CD4-positive, alpha-beta T cell (primary cell): ENCODE measurements at regions not wholly inside any gene's neighbourhood (a gene's known extent, or its start where the extent isn't known, plus 50 kb on each side); places are given as distances from the start of the nearest gene placed in this dataset.
A peak's percentile ranks its signal among the peaks of the same experiment; 100 is the strongest.

Experiments used
- ATAC-seq: fragments of 200-7000 bp; cut with Tn5 transposase; one replicate; pipeline ENCODE4 v1.10.0; 2022; ENCODE audit warnings: mild to moderate bottlenecking; ENCODE audit not compliant: poor library complexity
- CTCF ChIA-PET: fragments of 350-600 bp; sonication (Branson Sonifier 250); formaldehyde crosslinking; loops from one replicate; lab custom pipeline; 2021; ENCODE audit warnings: antibody characterized with exemption, inconsistent platforms; lab: Charles Lee
- POLR2A ChIA-PET: fragments of 350-600 bp; sonication (Branson Sonifier 250); formaldehyde crosslinking; loops from one replicate; lab custom pipeline; 2021; ENCODE audit warnings: antibody characterized with exemption, inconsistent platforms; lab: Charles Lee
- DNase-seq, 14 experiments: peaks; one replicate each; pipeline ENCODE4 v3.0.0-alpha.2; 2013 to 2020; ENCODE audit warnings: mixed read lengths in 2 of 14
- H3K27ac ChIP-seq, 2 donors: one replicate each; pipeline versions ENCODE4 v1.5.1 to v1.7.0; 2013; ENCODE audit warnings: low read length in 2 of 2, low read depth in 1 of 2, mild to moderate bottlenecking in 1 of 2
- H3K27me3 ChIP-seq, 2 experiments: 1 replicate in 1 of 2; 2 replicates in 1 of 2; pipeline versions ENCODE4 v1.6.1 to v1.7.0; 2013; ENCODE audit warnings: low read length in 2 of 2, control low read depth in 1 of 2, mild to moderate bottlenecking in 1 of 2, moderate library complexity in 1 of 2; ENCODE audit not compliant: insufficient read depth in 2 of 2, control insufficient read depth in 1 of 2
- H3K36me3 ChIP-seq: one replicate; pipeline ENCODE4 v1.6.1; 2013; ENCODE audit warnings: low read length, control low read depth; ENCODE audit not compliant: insufficient read depth
- H3K4me1 ChIP-seq: one replicate; pipeline ENCODE4 v1.6.1; 2013; ENCODE audit warnings: low read length, control low read depth; ENCODE audit not compliant: insufficient read depth
- H3K4me3 ChIP-seq: one replicate; pipeline ENCODE4 v1.5.1; 2013; ENCODE audit warnings: mild to moderate bottlenecking, low read length, moderate library complexity
- H3K9me3 ChIP-seq, 2 experiments: 1 replicate in 1 of 2; 2 replicates in 1 of 2; pipeline versions ENCODE4 v1.6.1 to v1.7.0; 2013; ENCODE audit warnings: low read length in 2 of 2, mild to moderate bottlenecking in 2 of 2, control low read depth in 1 of 2, moderate library complexity in 1 of 2; ENCODE audit not compliant: control insufficient read depth in 1 of 2, insufficient read depth in 1 of 2
- H3K27ac Mint-ChIP-seq: one replicate; pipeline ENCODE4 v1.8.0; 2020; ENCODE audit warnings: mixed read lengths
- H3K27me3 Mint-ChIP-seq: one replicate; pipeline ENCODE4 v1.8.0; 2021; ENCODE audit warnings: mixed read lengths
- H3K36me3 Mint-ChIP-seq: one replicate; pipeline ENCODE4 v1.8.0; 2021; ENCODE audit warnings: low read depth, mixed read lengths
- H3K4me1 Mint-ChIP-seq: one replicate; pipeline ENCODE4 v1.8.0; 2021; ENCODE audit warnings: low read depth, mixed read lengths
- H3K4me3 Mint-ChIP-seq: one replicate; pipeline ENCODE4 v1.8.0; 2020; ENCODE audit warnings: mild to moderate bottlenecking, mixed read lengths
- H3K9me3 Mint-ChIP-seq: one replicate; pipeline ENCODE4 v1.8.0; 2020; ENCODE audit warnings: mixed read lengths
- CTCF ChIP-seq: fragments of 200-600 bp; IDR thresholded peaks from one replicate; pipeline ENCODE4 v1.8.0; 2022; ENCODE audit warnings: antibody characterized with exemption, mild to moderate bottlenecking
- intact Hi-C, 2 experiments: fragments of 100-400 bp; cut with DNase I in 1 of 2; cut with micrococcal nuclease in 1 of 2; formaldehyde crosslinking; loops; one replicate each; pipeline versions ENCODE4 v1.15.1 to v1.9.0; 2023 to 2025; cut with DNase I, micrococcal nuclease

GRCh38 chr13:22055259-22055658, 384.4 kb downstream of the FGF9 start:
- Histone ChIP-seq H3K9me3 (no peaks in the 10 kb centered on the region), H3K27ac (no peak overlapping the region), H3K4me3 (no peak overlapping the region), H3K36me3 (no peaks in the 10 kb centered on the region), H3K27me3 (no peaks in the 10 kb centered on the region), H3K4me1 (peaks cover 53% of the 10 kb centered on the region)
- no peak for DNase-seq
- Mint-ChIP-seq H3K36me3 (no peaks in the 10 kb centered on the region), H3K4me1 (peaks cover 58% of the 10 kb centered on the region), H3K9me3 (peaks cover 3% of the 10 kb centered on the region), H3K27me3 (no peaks in the 10 kb centered on the region), H3K4me3 (no peak overlapping the region), H3K27ac (no peak overlapping the region)
- POLR2A ChIA-PET = no interaction called here
- no peak for ATAC-seq
- intact Hi-C loops = loop anchor here in 1 of 2 experiments (5.0 kb wide), 3 partner anchors 203 to 418 kb away; no protein-coding TSS in a partner anchor
- CTCF ChIA-PET = interaction anchor here (0.7 kb wide), 1 partner anchor 17 kb away, joined by 4 read pairs; no protein-coding TSS in a partner anchor
- no peak for TF ChIP-seq CTCF

GRCh38 chr13:22060187-22060586, 389.3 kb downstream of the FGF9 start:
- CTCF ChIA-PET = interaction anchor here (1.2 to 1.3 kb wide), 2 partner anchors 10 to 422 kb away, joined by 3 to 5 read pairs; no protein-coding TSS in a partner anchor
- Histone ChIP-seq H3K4me3 (no peak overlapping the region), H3K27ac (peak overlapping the region; percentile 83 to 93), H3K9me3 (peaks cover 0 to 5% of the 10 kb centered on the region in 2 experiments), H3K36me3 (no peaks in the 10 kb centered on the region), H3K4me1 (peaks cover 72% of the 10 kb centered on the region), H3K27me3 (no peaks in the 10 kb centered on the region)
- Mint-ChIP-seq H3K36me3 (no peaks in the 10 kb centered on the region), H3K9me3 (peaks cover under 1% of the 10 kb centered on the region), H3K27me3 (no peaks in the 10 kb centered on the region), H3K4me1 (peaks cover 85% of the 10 kb centered on the region), H3K27ac (peak overlapping the region; percentile 95), H3K4me3 (no peak overlapping the region)
- DNase-seq = no peak
- ATAC-seq = no peak
- POLR2A ChIA-PET = interaction anchor here (0.5 to 3.2 kb wide), 12 partner anchors 9 to 456 kb away, joined by 3 to 16 read pairs (median 4); partner anchors contain the start of genes FGF9 and MICU2
- intact Hi-C loops = loop anchor here (2.0 to 10.0 kb wide), 5 partner anchors 102 to 425 kb away; partner anchors contain the start of gene FGF9 (in 2 of the 2)
- TF ChIP-seq CTCF = no peak

GRCh38 chr13:22061371-22061805, 390.5 kb downstream of the FGF9 start:
- no peaks in the 10 kb centered on the region for H3K27me3 Mint-ChIP-seq
- POLR2A ChIA-PET = interaction anchor here (0.6 to 3.2 kb wide), 11 partner anchors 10 to 458 kb away, joined by 3 to 16 read pairs (median 4); partner anchors contain the start of genes FGF9 and MICU2
- peaks cover 0 to 5% of the 10 kb centered on the region in 2 experiments for H3K9me3 ChIP-seq
- H3K36me3 ChIP-seq = no peaks in the 10 kb centered on the region
- CTCF ChIA-PET = interaction anchor here (0.6 to 1.2 kb wide), 2 partner anchors 29 to 423 kb away, joined by 3 to 5 read pairs; no protein-coding TSS in a partner anchor
- TF ChIP-seq CTCF = peak; percentile 38
- peak overlapping the region; percentile 61 for H3K4me3 Mint-ChIP-seq
- intact Hi-C loops = loop anchor here (2.0 to 10.0 kb wide), 5 partner anchors 101 to 427 kb away; partner anchors contain the start of gene FGF9 (in 2 of the 2)
- H3K27ac ChIP-seq = peak overlapping the region; percentile 83 to 93
- DNase-seq = peak; percentile 25 to 80 (median 55)
- H3K9me3 Mint-ChIP-seq = no peaks in the 10 kb centered on the region
- no peaks in the 10 kb centered on the region for H3K27me3 ChIP-seq
- H3K4me1 Mint-ChIP-seq = peaks cover 85% of the 10 kb centered on the region
- H3K4me3 ChIP-seq = no peak overlapping the region
- no peaks in the 10 kb centered on the region for H3K36me3 Mint-ChIP-seq
- H3K27ac Mint-ChIP-seq = peak overlapping the region; percentile 95
- peaks cover 74% of the 10 kb centered on the region for H3K4me1 ChIP-seq
- ATAC-seq = peak; percentile 81
